GM13976 (cell line): ENCODE measurements at regions not wholly inside any gene's neighbourhood (a gene's known extent, or its start where the extent isn't known, plus 50 kb on each side); places are given as distances from the start of the nearest gene placed in this dataset.

Experiments used
- DNase-seq: peaks from one replicate; pipeline ENCODE4 v3.0.0; 2012; ENCODE audit warnings: low spot score
- CTCF ChIP-seq: IDR thresholded peaks from 2 replicates; pipeline ENCODE4 v1.5.1; 2012; ENCODE audit warnings: borderline replicate concordance, mild to moderate bottlenecking; ENCODE audit not compliant: insufficient read depth; ENCODE audit errors: extremely low read depth, missing control alignments, control extremely low read depth
- in situ Hi-C: fragments of 300-500 bp; cut with MboI; formaldehyde crosslinking; loops from one replicate; pipeline ENCODE4 v1.12.0; 2022; ENCODE audit warnings: low sequenced_read_pairs, mixed read lengths, inconsistent platforms; ENCODE audit not compliant: unreplicated experiment

DNA sequence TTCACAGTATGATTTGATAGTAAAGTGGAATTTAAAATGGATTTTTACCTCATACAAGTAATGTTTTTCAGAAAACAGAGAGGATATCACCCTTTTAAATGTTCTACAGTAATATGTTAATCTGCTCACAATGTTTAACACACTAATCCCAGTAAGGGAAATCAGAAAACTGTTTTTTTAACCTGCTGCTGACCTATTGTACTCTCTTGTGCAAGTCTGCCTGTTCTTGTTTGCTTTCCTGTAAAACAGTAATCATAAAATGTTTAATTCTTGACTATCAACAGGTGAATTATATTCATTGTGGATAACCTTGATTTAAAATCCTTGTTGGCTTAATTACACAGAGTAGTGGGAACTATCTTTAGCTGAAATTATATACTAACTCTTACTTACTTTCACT is 126.4 kb downstream of the GNAT3 start:
- no peak for DNase-seq
- in situ Hi-C loops: no loop called here
- TF ChIP-seq CTCF: no peak

- no peak for TF ChIP-seq CTCF
- DNase-seq: no peak
- in situ Hi-C loops: no loop called here
Measured at GRCh38 chr7:80380957-80381356, 130.9 kb downstream of the GNAT3 start.

- in situ Hi-C loops: no loop called here
- TF ChIP-seq CTCF: no peak
- no peak for DNase-seq
Measured at GRCh38 chr7:80379034-80379982, 132.6 kb downstream of the GNAT3 start.

- TF ChIP-seq CTCF: no peak
- no peak for DNase-seq
- in situ Hi-C loops: no loop called here
Measured at GRCh38 chr7:80374321-80374720, 137.5 kb downstream of the GNAT3 start.

GRCh38 chr7:80373429-80374032 is 138.3 kb downstream of the GNAT3 start:
- no peak for DNase-seq
- TF ChIP-seq CTCF: no peak
- in situ Hi-C loops: no loop called here

DNA sequence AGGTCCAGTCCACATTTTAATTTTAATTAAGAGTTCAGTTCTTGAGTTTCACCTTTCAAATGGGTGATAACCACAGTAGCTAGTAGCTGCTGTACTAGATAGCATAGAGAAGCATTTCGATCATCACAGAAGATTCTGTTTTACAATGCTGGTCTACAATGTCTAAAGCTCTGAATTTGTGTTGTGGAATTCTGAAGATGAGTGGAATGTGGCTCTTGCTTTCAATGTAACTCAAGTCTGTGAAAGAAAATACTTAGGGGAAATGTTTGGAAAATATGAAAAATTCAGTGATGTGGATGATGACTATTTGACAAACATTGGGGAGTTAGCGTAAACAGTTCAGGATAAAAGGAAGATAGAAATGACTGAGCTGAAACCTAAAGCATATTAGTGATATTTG is 139.4 kb downstream of the GNAT3 start:
- no peak for TF ChIP-seq CTCF
- in situ Hi-C loops: no loop called here
- DNase-seq: no peak
